ENCODE measurements at regions not wholly inside any gene's neighbourhood (a gene's known extent, or its start where the extent isn't known, plus 50 kb on each side); places are given as distances from the start of the nearest gene placed in this dataset.

DNA sequence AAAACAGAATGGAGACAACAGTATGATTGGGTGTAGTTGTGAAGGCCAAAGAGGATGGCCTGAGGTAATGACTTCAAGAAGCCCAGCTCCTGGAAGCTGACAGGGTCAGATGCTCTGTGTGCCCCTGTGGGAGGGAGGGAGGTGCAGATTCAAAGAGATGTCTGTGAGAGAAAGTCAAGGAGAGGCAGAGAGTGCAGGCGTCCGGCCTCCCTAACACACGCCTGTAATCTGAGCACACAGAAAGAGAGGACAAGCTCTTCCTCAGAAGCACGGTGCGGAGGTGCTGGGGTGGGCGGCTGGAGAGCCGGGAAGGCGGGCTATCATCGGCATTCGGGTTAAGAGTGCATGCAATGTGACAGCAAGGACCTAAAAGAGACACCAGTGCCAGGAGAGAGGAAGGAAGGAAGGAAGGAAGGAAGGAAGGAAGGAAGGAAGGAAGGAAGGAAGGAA lies 238.2 kb upstream of the HES1 start:
- TF ChIP-seq POLR2A (IDR thresholded peaks at IDR 0.05): no peak
- TF ChIP-seq, protein P1, sequence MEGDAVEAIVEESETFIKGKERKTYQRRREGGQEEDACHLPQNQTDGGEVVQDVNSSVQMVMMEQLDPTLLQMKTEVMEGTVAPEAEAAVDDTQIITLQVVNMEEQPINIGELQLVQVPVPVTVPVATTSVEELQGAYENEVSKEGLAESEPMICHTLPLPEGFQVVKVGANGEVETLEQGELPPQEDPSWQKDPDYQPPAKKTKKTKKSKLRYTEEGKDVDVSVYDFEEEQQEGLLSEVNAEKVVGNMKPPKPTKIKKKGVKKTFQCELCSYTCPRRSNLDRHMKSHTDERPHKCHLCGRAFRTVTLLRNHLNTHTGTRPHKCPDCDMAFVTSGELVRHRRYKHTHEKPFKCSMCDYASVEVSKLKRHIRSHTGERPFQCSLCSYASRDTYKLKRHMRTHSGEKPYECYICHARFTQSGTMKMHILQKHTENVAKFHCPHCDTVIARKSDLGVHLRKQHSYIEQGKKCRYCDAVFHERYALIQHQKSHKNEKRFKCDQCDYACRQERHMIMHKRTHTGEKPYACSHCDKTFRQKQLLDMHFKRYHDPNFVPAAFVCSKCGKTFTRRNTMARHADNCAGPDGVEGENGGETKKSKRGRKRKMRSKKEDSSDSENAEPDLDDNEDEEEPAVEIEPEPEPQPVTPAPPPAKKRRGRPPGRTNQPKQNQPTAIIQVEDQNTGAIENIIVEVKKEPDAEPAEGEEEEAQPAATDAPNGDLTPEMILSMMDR (IDR thresholded peaks at IDR 0.05): no peak
- no peak for TF ChIP-seq EP300 (IDR thresholded peaks at IDR 0.05)
- peak overlapping the region in 1 of 4 donors; percentile 14 for H3K4me3 ChIP-seq
- H3K27ac ChIP-seq: peak overlapping the region in 3 of 4 donors; percentile 34 to 79 (median 73)
- H3K27me3 ChIP-seq: no peaks in the 10 kb centered on the region
- DNase-seq (ENCODE audit: low spot score in 2 of 2): no peak
- no peaks in the 10 kb centered on the region for H3K9me3 ChIP-seq
- WGBS, 2 donors: 24 to 46% methylated on average over 10 of the region's 10 CpGs
- H3K4me1 ChIP-seq: peaks cover 0 to 52% (median 21%) of the 10 kb centered on the region in 4 donors
- H3K36me3 ChIP-seq: no peaks in the 10 kb centered on the region

DNA sequence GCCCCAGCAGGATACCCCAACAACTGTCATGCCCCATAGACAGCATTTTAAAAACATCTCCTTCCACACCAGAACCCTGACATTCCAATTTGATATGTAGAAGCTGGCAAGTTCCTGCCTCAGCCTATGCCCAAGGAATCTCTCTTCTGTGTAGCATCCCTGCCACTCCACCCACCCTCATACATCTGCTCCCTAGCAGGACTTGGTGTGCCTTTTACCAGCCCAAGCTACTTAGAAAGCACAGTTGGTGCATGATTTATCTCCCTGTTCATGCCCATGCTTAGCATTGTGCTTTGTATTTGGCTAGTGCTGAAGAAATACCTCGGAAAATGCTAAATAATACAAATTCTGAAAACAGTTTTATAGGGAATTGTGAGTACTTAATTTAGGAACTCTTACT lies 236.9 kb upstream of the HES1 start:
- 57 to 66% methylated on average over 1 of the region's 1 CpG for WGBS, 2 donors
- no peaks in the 10 kb centered on the region for H3K36me3 ChIP-seq
- H3K9me3 ChIP-seq: no peaks in the 10 kb centered on the region
- peaks cover 0 to 49% (median 19%) of the 10 kb centered on the region in 4 donors for H3K4me1 ChIP-seq
- H3K27ac ChIP-seq: peak overlapping the region in 1 of 4 donors; percentile 26
- no peak for DNase-seq (ENCODE audit: low spot score in 2 of 2)
- TF ChIP-seq POLR2A (IDR thresholded peaks at IDR 0.05): no peak
- TF ChIP-seq, protein P1 (IDR thresholded peaks at IDR 0.05): no peak
- TF ChIP-seq EP300 (IDR thresholded peaks at IDR 0.05): no peak
- H3K4me3 ChIP-seq: no peak overlapping the region
- no peaks in the 10 kb centered on the region for H3K27me3 ChIP-seq

- H3K4me3 ChIP-seq: no peak overlapping the region
- no peaks in the 10 kb centered on the region for H3K27me3 ChIP-seq
- no peaks in the 10 kb centered on the region for H3K9me3 ChIP-seq
- no peak for DNase-seq (ENCODE audit: low spot score in 2 of 2)
- no peak for TF ChIP-seq POLR2A (IDR thresholded peaks at IDR 0.05)
- TF ChIP-seq, protein P1 (IDR thresholded peaks at IDR 0.05): no peak
- TF ChIP-seq EP300 (IDR thresholded peaks at IDR 0.05): no peak
- no peaks in the 10 kb centered on the region for H3K36me3 ChIP-seq
- 89 to 96% methylated on average over 1 of the region's 1 CpG for WGBS, 2 donors
- peaks cover 0 to 38% (median 9%) of the 10 kb centered on the region in 4 donors for H3K4me1 ChIP-seq
- H3K27ac ChIP-seq: no peak overlapping the region
Measured at GRCh38 chr3:193901007-193901406, 234.9 kb upstream of the HES1 start.

DNA sequence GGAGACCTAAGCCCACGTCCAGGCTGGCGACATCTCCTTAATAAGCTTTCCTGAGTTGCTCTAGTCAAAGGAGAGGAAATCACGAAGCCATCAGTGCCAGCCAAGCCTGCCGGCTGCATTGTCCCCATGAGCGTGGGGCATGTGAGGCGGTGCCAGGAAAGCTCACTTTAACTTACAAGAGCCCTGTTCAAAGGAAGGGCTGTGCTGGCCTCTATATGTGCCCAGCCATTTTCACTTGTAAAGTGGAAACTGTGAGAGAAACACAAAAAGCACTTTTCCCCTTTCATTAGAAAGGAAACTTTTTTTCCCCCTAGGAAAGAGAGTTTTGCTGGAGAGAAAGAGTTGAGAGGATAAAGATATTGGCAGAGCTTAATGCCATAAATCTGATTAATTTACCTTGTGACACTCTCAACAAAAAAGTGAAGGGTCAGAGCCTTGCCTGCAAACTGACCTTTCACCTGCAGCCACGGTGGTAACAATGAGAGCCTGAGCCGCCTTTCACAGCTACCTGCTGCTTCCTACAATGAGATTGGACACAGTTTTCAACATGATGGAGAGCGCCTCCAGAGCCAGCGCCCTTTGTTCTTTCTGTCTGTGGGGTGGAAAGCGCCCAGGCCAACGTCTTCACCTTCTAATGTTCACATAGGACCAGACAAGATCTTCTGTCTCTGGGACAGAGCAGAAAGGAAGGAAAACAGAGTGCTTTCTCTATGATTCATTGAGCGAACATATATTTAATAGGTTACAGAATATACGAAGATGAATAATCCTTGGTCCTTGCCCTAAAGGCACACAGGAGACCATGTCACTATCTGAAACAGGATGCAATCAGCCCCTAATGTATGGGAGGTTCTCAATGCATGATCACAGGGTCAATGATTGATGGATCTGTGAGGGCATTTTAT lies 233.1 kb upstream of the HES1 start:
- Histone ChIP-seq H3K36me3 (no peaks in the 10 kb centered on the region), H3K27ac (no peak overlapping the region), H3K4me1 (peaks cover 0 to 25% (median 0%) of the 10 kb centered on the region in 4 donors), H3K27me3 (no peaks in the 10 kb centered on the region), H3K4me3 (no peak overlapping the region), H3K9me3 (no peaks in the 10 kb centered on the region)
- no peak for TF ChIP-seq POLR2A (IDR thresholded peaks at IDR 0.05)
- no peak for TF ChIP-seq EP300 (IDR thresholded peaks at IDR 0.05)
- TF ChIP-seq, protein P1 (IDR thresholded peaks at IDR 0.05): no peak
- 62 to 67% methylated on average over 14 of the region's 14 CpGs for WGBS, 2 donors
- no peak for DNase-seq (ENCODE audit: low spot score in 2 of 2)

- Histone ChIP-seq H3K27ac (no peak overlapping the region), H3K4me1 (peaks cover 0 to 21% (median 0%) of the 10 kb centered on the region in 4 donors), H3K36me3 (no peaks in the 10 kb centered on the region), H3K27me3 (no peaks in the 10 kb centered on the region), H3K9me3 (peaks cover 0 to 3% (median 2%) of the 10 kb centered on the region in 4 donors), H3K4me3 (no peak overlapping the region)
- TF ChIP-seq EP300 (IDR thresholded peaks at IDR 0.05) (no peak), POLR2A (IDR thresholded peaks at IDR 0.05) (no peak)
- TF ChIP-seq, protein P1 (IDR thresholded peaks at IDR 0.05): no peak
- no peak for DNase-seq (ENCODE audit: low spot score in 2 of 2)
- 92 to 94% methylated on average over 8 of the region's 8 CpGs for WGBS, 2 donors
Measured at GRCh38 chr3:193903512-193903817, 232.5 kb upstream of the HES1 start.
